ENCODE measurements at regions not wholly inside any gene's neighbourhood (a gene's known extent, or its start where the extent isn't known, plus 50 kb on each side); places are given as distances from the start of the nearest gene placed in this dataset.

GRCh38 chr12:18849080-18849479, 111.2 kb downstream of the CAPZA3 start:
- Mint-ChIP-seq H3K27ac (no peak overlapping the region), H3K27me3 (no peaks in the 10 kb centered on the region), H3K4me3 (no peak overlapping the region), H3K4me1 (no peaks in the 10 kb centered on the region), H3K9me3 (ENCODE audit: insufficient read depth) (peaks cover 4% of the 10 kb centered on the region)
- peaks cover 0 to 7% (median 0%) of the 10 kb centered on the region in 3 donors for H3K9me3 ChIP-seq (ENCODE audit: control extremely low read depth in 1 of 3, control insufficient read depth in 2 of 3, insufficient read depth in 1 of 3, low read length in 2 of 3)
- H3K4me1 ChIP-seq (ENCODE audit: control insufficient read depth in 2 of 2, insufficient read depth in 2 of 2, low read length in 2 of 2) = no peaks in the 10 kb centered on the region
- TF ChIP-seq, protein P1, sequence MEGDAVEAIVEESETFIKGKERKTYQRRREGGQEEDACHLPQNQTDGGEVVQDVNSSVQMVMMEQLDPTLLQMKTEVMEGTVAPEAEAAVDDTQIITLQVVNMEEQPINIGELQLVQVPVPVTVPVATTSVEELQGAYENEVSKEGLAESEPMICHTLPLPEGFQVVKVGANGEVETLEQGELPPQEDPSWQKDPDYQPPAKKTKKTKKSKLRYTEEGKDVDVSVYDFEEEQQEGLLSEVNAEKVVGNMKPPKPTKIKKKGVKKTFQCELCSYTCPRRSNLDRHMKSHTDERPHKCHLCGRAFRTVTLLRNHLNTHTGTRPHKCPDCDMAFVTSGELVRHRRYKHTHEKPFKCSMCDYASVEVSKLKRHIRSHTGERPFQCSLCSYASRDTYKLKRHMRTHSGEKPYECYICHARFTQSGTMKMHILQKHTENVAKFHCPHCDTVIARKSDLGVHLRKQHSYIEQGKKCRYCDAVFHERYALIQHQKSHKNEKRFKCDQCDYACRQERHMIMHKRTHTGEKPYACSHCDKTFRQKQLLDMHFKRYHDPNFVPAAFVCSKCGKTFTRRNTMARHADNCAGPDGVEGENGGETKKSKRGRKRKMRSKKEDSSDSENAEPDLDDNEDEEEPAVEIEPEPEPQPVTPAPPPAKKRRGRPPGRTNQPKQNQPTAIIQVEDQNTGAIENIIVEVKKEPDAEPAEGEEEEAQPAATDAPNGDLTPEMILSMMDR (IDR thresholded peaks at IDR 0.05) = no peak
- TF ChIP-seq EZH2 (IDR thresholded peaks at IDR 0.05; ENCODE audit: borderline replicate concordance, insufficient read depth, low read depth, low read length, poor library complexity, severe bottlenecking) = no peak
- no peak overlapping the region for H3K9ac ChIP-seq (ENCODE audit: low read length)
- WGBS (ENCODE audit: insufficient coverage) = 83% methylated on average over 1 of the region's 4 CpGs
- ATAC-seq (ENCODE audit: low read depth) = no peak
- H3K27me3 ChIP-seq (replicated peaks in 1 of 4; ENCODE audit: control extremely low read depth in 1 of 4, control insufficient read depth in 3 of 4, insufficient read depth in 4 of 4, low read length in 3 of 4) = no peaks in the 10 kb centered on the region
- H3K79me2 ChIP-seq (ENCODE audit: control insufficient read depth, insufficient read depth, low read length) = no peaks in the 10 kb centered on the region
- H3K4me2 ChIP-seq (replicated peaks; ENCODE audit: low read depth, low read length, poor library complexity, severe bottlenecking) = no peak overlapping the region
- no peaks in the 10 kb centered on the region for H4K20me1 ChIP-seq (ENCODE audit: control insufficient read depth, insufficient read depth, low read length, poor library complexity, severe bottlenecking)
- intact Hi-C loops (cut with micrococcal nuclease) = no loop called here
- H3K4me3 ChIP-seq (ENCODE audit: control extremely low read depth in 1 of 5, extremely low read depth in 1 of 5, insufficient read depth in 1 of 5, low read depth in 2 of 5, low read length in 4 of 5) = no peak overlapping the region
- H3K36me3 ChIP-seq (replicated peaks in 1 of 2; ENCODE audit: control extremely low read depth in 1 of 2, control insufficient read depth in 1 of 2, extremely low read depth in 1 of 2, insufficient read depth in 2 of 2, low read length in 1 of 2) = no peaks in the 10 kb centered on the region
- POLR2A ChIA-PET = no interaction called here
- H3K27ac ChIP-seq (ENCODE audit: low read length in 2 of 2) = no peak overlapping the region
- H2AFZ ChIP-seq (ENCODE audit: insufficient read depth, low read depth, low read length, poor library complexity, severe bottlenecking) = no peak overlapping the region
- CTCF ChIA-PET = no interaction called here
- no peak for DNase-seq

- Mint-ChIP-seq H3K27ac (no peak overlapping the region), H3K27me3 (no peaks in the 10 kb centered on the region), H3K9me3 (ENCODE audit: insufficient read depth) (peaks cover 4% of the 10 kb centered on the region), H3K4me3 (no peak overlapping the region), H3K4me1 (no peaks in the 10 kb centered on the region)
- no peaks in the 10 kb centered on the region for H4K20me1 ChIP-seq (ENCODE audit: control insufficient read depth, insufficient read depth, low read length, poor library complexity, severe bottlenecking)
- DNase-seq (no peak), ATAC-seq (ENCODE audit: low read depth) (no peak)
- ChIA-PET CTCF (no interaction called here), POLR2A (no interaction called here)
- TF ChIP-seq EZH2 (IDR thresholded peaks at IDR 0.05; ENCODE audit: borderline replicate concordance, insufficient read depth, low read depth, low read length, poor library complexity, severe bottlenecking) = no peak
- TF ChIP-seq, protein P1 (IDR thresholded peaks at IDR 0.05) = no peak
- H3K9me3 ChIP-seq (ENCODE audit: control extremely low read depth in 1 of 3, control insufficient read depth in 2 of 3, insufficient read depth in 1 of 3, low read length in 2 of 3) = peaks cover 0 to 7% (median 0%) of the 10 kb centered on the region in 3 donors
- no peak overlapping the region for H3K9ac ChIP-seq (ENCODE audit: low read length)
- H3K4me3 ChIP-seq (ENCODE audit: control extremely low read depth in 1 of 5, extremely low read depth in 1 of 5, insufficient read depth in 1 of 5, low read depth in 2 of 5, low read length in 4 of 5) = no peak overlapping the region
- 100% methylated on average over 1 of the region's 1 CpG for WGBS (ENCODE audit: insufficient coverage)
- H3K27me3 ChIP-seq (replicated peaks in 1 of 4; ENCODE audit: control extremely low read depth in 1 of 4, control insufficient read depth in 3 of 4, insufficient read depth in 4 of 4, low read length in 3 of 4) = no peaks in the 10 kb centered on the region
- H3K36me3 ChIP-seq (replicated peaks in 1 of 2; ENCODE audit: control extremely low read depth in 1 of 2, control insufficient read depth in 1 of 2, extremely low read depth in 1 of 2, insufficient read depth in 2 of 2, low read length in 1 of 2) = no peaks in the 10 kb centered on the region
- H3K79me2 ChIP-seq (ENCODE audit: control insufficient read depth, insufficient read depth, low read length) = no peaks in the 10 kb centered on the region
- H2AFZ ChIP-seq (ENCODE audit: insufficient read depth, low read depth, low read length, poor library complexity, severe bottlenecking) = no peak overlapping the region
- no peak overlapping the region for H3K27ac ChIP-seq (ENCODE audit: low read length in 2 of 2)
- intact Hi-C loops (cut with micrococcal nuclease) = no loop called here
- no peaks in the 10 kb centered on the region for H3K4me1 ChIP-seq (ENCODE audit: control insufficient read depth in 2 of 2, insufficient read depth in 2 of 2, low read length in 2 of 2)
- no peak overlapping the region for H3K4me2 ChIP-seq (replicated peaks; ENCODE audit: low read depth, low read length, poor library complexity, severe bottlenecking)
These were observed 111.8 kb downstream of the CAPZA3 start for GRCh38 chr12:18849761-18850160.

Measured in B cell (primary cell).